WERI-Rb-1 (cell line): ENCODE measurements at regions not wholly inside any gene's neighbourhood (a gene's known extent, or its start where the extent isn't known, plus 50 kb on each side); places are given as distances from the start of the nearest gene placed in this dataset.

ENCODE experiments used
- DNase-seq: peaks from one replicate; pipeline ENCODE4 v3.0.0-alpha.2; 2020
- H3K27ac ChIP-seq: fragments of 250-450 bp; sonication (Bioruptor Pico); 2 replicates; pipeline ENCODE4 v1.5.1; 2020; ENCODE audit warnings: mild to moderate bottlenecking, moderate library complexity
- H3K27me3 ChIP-seq: fragments of 250-450 bp; sonication (Bioruptor Pico); 2 replicates; pipeline ENCODE4 v1.5.1; 2021; ENCODE audit warnings: mild to moderate bottlenecking, low read depth, moderate library complexity; ENCODE audit not compliant: insufficient read depth, severe bottlenecking
- H3K36me3 ChIP-seq: fragments of 250-450 bp; sonication (Bioruptor Pico); 2 replicates; pipeline ENCODE4 v1.5.1; 2020; ENCODE audit warnings: mild to moderate bottlenecking, moderate library complexity
- H3K4me3 ChIP-seq: 2 replicates; pipeline ENCODE4 v1.5.1; 2011; ENCODE audit warnings: low read depth, mild to moderate bottlenecking, control low read depth, low read length
- H3K9me3 ChIP-seq: fragments of 250-450 bp; sonication (Bioruptor Pico); 2 replicates; pipeline ENCODE4 v1.5.1; 2021; ENCODE audit warnings: mild to moderate bottlenecking, moderate library complexity; ENCODE audit not compliant: severe bottlenecking
- TF ChIP-seq, protein P1 (sequence below): IDR thresholded peaks from 2 replicates; pipeline ENCODE4 v1.5.1; 2011; ENCODE audit warnings: low read depth, mild to moderate bottlenecking, control low read depth, inconsistent platforms, low read length

GRCh38 chr18:41297740-41298139, 657.3 kb upstream of the PIK3C3 start:
- Histone ChIP-seq H3K9me3 (no peaks in the 10 kb centered on the region), H3K27ac (no peak overlapping the region), H3K4me3 (no peak overlapping the region), H3K36me3 (no peaks in the 10 kb centered on the region), H3K27me3 (no peaks in the 10 kb centered on the region)
- DNase-seq: no peak
- TF ChIP-seq, protein P1, sequence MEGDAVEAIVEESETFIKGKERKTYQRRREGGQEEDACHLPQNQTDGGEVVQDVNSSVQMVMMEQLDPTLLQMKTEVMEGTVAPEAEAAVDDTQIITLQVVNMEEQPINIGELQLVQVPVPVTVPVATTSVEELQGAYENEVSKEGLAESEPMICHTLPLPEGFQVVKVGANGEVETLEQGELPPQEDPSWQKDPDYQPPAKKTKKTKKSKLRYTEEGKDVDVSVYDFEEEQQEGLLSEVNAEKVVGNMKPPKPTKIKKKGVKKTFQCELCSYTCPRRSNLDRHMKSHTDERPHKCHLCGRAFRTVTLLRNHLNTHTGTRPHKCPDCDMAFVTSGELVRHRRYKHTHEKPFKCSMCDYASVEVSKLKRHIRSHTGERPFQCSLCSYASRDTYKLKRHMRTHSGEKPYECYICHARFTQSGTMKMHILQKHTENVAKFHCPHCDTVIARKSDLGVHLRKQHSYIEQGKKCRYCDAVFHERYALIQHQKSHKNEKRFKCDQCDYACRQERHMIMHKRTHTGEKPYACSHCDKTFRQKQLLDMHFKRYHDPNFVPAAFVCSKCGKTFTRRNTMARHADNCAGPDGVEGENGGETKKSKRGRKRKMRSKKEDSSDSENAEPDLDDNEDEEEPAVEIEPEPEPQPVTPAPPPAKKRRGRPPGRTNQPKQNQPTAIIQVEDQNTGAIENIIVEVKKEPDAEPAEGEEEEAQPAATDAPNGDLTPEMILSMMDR: no peak

GRCh38 chr18:41269294-41269693, 685.7 kb upstream of the PIK3C3 start:
- Histone ChIP-seq H3K27ac (no peak overlapping the region), H3K4me3 (no peak overlapping the region), H3K9me3 (no peaks in the 10 kb centered on the region), H3K36me3 (no peaks in the 10 kb centered on the region), H3K27me3 (no peaks in the 10 kb centered on the region)
- no peak for DNase-seq
- TF ChIP-seq, protein P1: no peak

DNA sequence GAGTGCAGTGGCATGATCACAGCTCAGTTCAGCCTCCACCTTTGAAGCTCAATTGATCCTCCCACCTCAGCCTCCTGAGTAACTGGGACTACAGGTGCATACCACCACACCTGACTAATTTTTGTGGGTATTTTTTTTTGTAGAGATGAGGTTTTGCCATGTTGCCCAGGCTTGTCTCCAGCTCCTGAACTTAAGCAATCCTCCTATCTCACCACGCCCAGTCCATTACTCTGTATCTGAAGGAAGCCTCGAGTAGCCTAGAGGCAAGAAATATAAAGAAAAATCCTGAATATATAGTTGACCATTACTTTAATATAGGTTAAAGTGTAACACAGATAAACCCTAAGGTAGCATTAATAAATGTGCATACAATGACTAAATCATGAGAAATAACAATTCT, 686.8 kb upstream of the PIK3C3 start:
- Histone ChIP-seq H3K4me3 (no peak overlapping the region), H3K27ac (no peak overlapping the region), H3K36me3 (no peaks in the 10 kb centered on the region), H3K9me3 (no peaks in the 10 kb centered on the region), H3K27me3 (no peaks in the 10 kb centered on the region)
- TF ChIP-seq, protein P1: no peak
- DNase-seq: no peak

DNA sequence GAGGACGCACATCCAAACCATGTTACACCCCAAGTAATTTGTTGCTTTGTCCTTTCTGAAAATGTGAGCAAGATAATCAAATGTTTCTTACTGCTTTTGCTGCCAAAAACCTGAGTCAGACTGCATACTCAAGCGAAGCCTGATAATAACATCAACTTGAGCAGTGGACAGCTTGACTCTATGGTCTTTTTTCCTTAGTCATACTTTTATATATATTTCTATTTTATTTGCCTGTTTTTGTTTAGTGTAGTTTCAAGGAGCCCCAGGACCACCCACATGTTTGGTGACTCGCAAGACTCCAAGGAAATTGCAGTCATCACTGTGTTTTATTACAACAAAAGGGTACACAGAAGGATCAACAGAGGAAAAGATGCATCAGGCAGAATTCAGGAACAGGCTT, 688.4 kb upstream of the PIK3C3 start:
- Histone ChIP-seq H3K36me3 (no peaks in the 10 kb centered on the region), H3K4me3 (no peak overlapping the region), H3K9me3 (no peaks in the 10 kb centered on the region), H3K27ac (no peak overlapping the region), H3K27me3 (no peaks in the 10 kb centered on the region)
- no peak for DNase-seq
- TF ChIP-seq, protein P1: no peak

GRCh38 chr18:41266204-41266603, 688.8 kb upstream of the PIK3C3 start:
- no peaks in the 10 kb centered on the region for H3K36me3 ChIP-seq
- TF ChIP-seq, protein P1: no peak
- H3K9me3 ChIP-seq: no peaks in the 10 kb centered on the region
- H3K4me3 ChIP-seq: no peak overlapping the region
- H3K27ac ChIP-seq: no peak overlapping the region
- DNase-seq: no peak
- H3K27me3 ChIP-seq: no peaks in the 10 kb centered on the region

- H3K4me3 ChIP-seq: no peak overlapping the region
- TF ChIP-seq, protein P1: no peak
- no peaks in the 10 kb centered on the region for H3K9me3 ChIP-seq
- H3K36me3 ChIP-seq: no peaks in the 10 kb centered on the region
- no peak overlapping the region for H3K27ac ChIP-seq
- no peak for DNase-seq
- no peaks in the 10 kb centered on the region for H3K27me3 ChIP-seq
Measured at GRCh38 chr18:41265047-41265446, 690.0 kb upstream of the PIK3C3 start.
